Limb (tissue), 2 donors: ENCODE measurements at regions not wholly inside any gene's neighbourhood (a gene's known extent, or its start where the extent isn't known, plus 50 kb on each side); places are given as distances from the start of the nearest gene placed in this dataset.
A peak's percentile ranks its signal among the peaks of the same experiment; 100 is the strongest.

Source experiments
- DNase-seq, 2 donors: peaks; one replicate each; pipeline ENCODE4 v3.0.0-alpha.2; 2016; ENCODE audit errors: extremely low spot score in 2 of 2

- no peak for DNase-seq
Measured at GRCh38 chr1:4565166-4565565, 89.2 kb upstream of the AJAP1 start.

- no peak for DNase-seq
Measured at GRCh38 chr1:4565801-4566449, 88.5 kb upstream of the AJAP1 start.

- DNase-seq = no peak
Measured at GRCh38 chr1:4571263-4571662, 83.1 kb upstream of the AJAP1 start.

- DNase-seq = no peak
Measured at GRCh38 chr1:4573526-4573925, 80.9 kb upstream of the AJAP1 start.

- no peak for DNase-seq
Measured at GRCh38 chr1:4581807-4582206, 72.6 kb upstream of the AJAP1 start.

GRCh38 chr1:4584449-4584848, 70.0 kb upstream of the AJAP1 start:
- peak in 1 of 2 donors; percentile 19 for DNase-seq

GRCh38 chr1:4585216-4585615, 69.2 kb upstream of the AJAP1 start:
- DNase-seq = peak; percentile 14 to 55

GRCh38 chr1:4585705-4586104, 68.7 kb upstream of the AJAP1 start:
- no peak for DNase-seq

GRCh38 chr1:4586611-4587160, 67.7 kb upstream of the AJAP1 start:
- peak in 1 of 2 donors; percentile 9 for DNase-seq

GRCh38 chr1:4587721-4588120, 66.7 kb upstream of the AJAP1 start:
- peak in 1 of 2 donors; percentile 3 for DNase-seq

- DNase-seq = peak in 1 of 2 donors; percentile 23
Measured at GRCh38 chr1:4590756-4591155, 63.7 kb upstream of the AJAP1 start.

- peak in 1 of 2 donors; percentile 0 for DNase-seq
Measured at GRCh38 chr1:4591926-4592325, 62.5 kb upstream of the AJAP1 start.

GRCh38 chr1:4593106-4593505, 61.3 kb upstream of the AJAP1 start:
- peak in 1 of 2 donors; percentile 4 for DNase-seq

GRCh38 chr1:4594286-4594991, 60.0 kb upstream of the AJAP1 start:
- DNase-seq = no peak

- no peak for DNase-seq
Measured at GRCh38 chr1:4595341-4596225, 58.8 kb upstream of the AJAP1 start.

- DNase-seq = no peak
Measured at GRCh38 chr1:4596486-4596885, 57.9 kb upstream of the AJAP1 start.

- DNase-seq = no peak
Measured at GRCh38 chr1:4597020-4597419, 57.4 kb upstream of the AJAP1 start.

- no peak for DNase-seq
Measured at GRCh38 chr1:4598561-4598960, 55.8 kb upstream of the AJAP1 start.

GRCh38 chr1:4599521-4599920, 54.9 kb upstream of the AJAP1 start:
- DNase-seq = no peak

GRCh38 chr1:4599951-4600481, 54.4 kb upstream of the AJAP1 start:
- peak in 1 of 2 donors; percentile 20 for DNase-seq

- DNase-seq = peak in 1 of 2 donors; percentile 6
Measured at GRCh38 chr1:4600615-4601460, 53.6 kb upstream of the AJAP1 start.
